Stimulated activated CD4-positive, alpha-beta T cell treated with anti-CD3 and anti-CD28 coated beads, Interleukin-1b, Interleukin-23, amount 100 ng/mL, for 48 hours (primary cell): ENCODE measurements at regions not wholly inside any gene's neighbourhood (a gene's known extent, or its start where the extent isn't known, plus 50 kb on each side); places are given as distances from the start of the nearest gene placed in this dataset.

ENCODE experiments used
- DNase-seq: peaks from one replicate; pipeline ENCODE4 v3.0.0-alpha.2; 2020

DNA sequence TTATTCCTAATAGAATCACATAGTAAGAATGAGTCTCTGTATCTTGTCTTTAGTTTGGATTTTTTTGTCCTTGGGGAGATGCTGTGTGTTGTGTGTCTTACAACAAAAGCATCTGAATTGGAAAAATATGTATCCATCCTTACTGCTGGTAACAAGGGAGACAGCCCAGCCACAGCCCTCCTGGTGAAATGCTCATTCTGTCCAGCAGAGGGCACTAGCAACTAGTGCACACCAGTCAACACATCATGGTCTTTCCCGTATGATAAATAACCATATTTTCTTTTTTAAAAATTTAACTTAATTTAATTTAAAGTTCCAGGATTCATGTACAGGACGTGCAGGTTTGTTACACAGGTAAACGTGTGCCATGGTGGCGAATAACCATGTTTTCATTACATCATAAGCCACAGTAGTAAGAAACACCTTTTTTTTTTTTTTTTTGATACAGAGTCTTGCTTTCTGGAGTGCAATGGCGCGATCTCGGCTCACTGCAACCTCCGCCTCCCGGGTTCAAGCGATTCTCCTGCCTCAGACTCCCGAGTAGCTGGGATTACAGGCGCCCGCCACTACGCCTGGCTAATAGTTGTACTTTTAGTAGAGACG is 245.1 kb downstream of the PTBP2 start:
- peak; percentile 62 for DNase-seq

DNA sequence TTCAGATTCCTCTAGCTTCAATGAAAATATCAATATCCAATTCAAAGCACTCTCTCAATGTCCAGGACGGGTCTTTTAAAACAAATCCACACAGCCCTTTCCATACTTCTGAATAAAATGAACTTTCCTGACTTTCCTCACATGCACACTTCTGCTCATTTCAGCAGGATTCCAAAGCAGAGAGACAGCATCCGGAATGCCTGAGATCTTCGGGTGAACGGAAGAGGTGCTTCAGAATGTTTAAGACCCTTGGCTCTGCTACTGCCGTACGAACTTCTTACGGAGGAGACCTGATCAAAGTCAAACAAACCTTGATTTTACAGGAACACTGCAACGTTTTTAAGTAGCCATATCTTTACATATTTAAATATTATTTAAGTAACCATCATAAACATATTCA is 245.7 kb downstream of the PTBP2 start:
- no peak for DNase-seq

DNA sequence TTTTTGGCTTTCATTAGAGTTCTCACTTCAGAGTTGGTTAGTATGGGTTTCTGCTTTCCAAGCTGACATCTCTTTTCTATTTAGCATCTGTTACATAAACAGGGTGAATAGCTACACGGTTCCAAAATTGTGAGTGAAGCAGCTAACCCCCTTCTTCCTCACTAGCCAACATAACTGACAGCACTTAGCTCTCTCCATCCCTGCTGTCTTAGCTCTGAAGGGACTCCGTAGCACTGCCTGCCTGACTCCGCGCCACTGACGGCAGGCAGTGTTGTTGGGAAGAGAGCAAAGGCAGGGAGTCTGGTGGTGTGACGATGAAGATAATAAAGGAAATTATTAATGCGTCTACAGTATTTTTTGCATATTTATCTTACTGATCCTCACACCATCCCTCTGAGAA is 247.0 kb downstream of the PTBP2 start:
- no peak for DNase-seq

DNA sequence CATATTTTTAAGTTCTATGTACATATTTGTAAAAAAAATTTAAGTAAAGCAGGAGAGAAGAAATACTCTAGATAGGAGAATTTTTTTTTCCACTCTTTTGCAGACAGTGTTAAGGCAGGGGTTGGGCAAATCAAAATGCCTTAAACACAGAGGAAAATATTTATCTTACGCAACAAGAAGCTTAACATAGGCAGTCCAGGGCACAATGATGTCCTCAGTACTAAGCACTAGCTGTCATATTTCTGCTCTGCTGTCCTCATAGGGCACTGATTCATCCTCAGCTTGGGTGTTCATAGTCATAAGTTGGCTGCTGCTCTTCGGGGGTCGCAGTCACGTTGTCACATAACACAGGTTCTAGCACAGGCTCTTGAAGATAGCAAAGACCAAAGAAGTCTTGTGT is 247.4 kb downstream of the PTBP2 start:
- no peak for DNase-seq

DNA sequence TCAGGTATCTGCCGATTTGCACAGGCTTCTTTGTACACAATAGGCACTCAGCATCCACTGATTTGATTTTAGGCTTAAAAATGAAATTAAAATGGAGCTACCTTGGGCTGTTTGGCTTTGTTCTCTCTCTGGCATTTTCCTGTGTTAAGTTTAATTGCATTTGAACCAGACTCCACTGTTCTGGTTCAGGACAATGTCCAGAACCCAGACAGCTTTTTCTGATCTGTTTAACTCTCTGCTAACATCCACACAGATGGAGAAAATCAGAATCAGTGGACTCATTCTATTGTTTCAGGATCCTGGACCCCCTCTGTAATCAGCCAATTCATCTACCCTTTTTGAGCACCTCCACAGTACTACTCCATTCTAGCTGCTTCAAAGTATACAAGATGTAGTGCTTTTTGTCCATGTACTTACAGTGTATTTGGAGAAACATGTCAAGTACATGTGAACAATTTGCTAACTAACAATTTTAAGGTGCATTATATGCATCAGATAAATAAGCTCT is 248.1 kb downstream of the PTBP2 start:
- DNase-seq: no peak

DNA sequence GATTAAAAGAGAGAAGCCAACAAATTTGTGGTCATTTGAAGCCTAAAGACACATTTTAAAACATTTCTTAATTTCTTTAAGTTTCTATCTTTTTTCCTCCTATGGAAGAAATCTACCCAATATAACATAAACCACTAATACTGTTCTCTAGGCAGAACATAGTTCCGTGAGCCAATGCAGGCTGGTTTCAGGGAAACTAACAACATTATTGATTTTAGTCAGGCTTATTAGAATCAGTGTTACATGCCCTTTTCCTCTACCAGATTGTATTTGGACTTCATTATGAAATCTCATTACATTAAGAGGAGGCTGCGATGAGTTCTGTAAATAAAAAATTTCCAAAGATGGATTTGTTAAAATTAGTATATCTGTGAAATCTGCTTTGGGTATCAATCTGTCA is 249.9 kb downstream of the PTBP2 start:
- DNase-seq: no peak

DNA sequence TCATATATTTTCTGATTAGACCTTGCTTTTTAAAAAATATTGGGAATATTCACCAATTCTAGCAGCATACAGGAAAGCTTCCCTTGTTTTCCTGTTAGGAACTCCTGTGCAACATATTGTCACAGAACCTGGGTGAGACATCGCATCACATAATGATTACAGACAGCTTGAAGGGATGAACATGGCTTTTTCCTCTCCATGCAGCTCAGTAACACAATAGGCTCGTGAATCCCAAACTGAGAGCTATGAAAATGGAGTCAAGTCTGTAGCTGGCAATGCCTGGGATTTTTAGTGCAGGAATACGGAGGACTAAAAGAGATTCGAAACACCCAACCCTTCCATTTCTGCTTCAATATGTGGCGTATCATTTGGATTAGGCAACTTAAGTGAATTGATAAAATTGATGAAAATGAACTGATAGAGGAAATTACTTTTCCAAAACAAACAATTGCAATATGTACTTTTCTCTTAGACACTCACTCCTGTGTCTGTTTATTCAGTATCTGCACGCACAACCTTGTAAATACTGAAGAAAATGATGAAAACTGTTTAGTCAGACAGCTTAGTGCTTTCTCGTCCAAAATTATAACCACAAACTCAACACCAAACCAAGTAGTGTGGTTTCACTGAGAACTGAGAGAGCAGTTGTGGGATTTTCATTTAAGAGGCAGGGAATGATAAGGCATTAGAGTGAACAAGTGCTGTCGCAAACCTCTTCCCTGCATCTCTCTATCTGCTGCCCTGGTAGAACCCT is 250.4 kb downstream of the PTBP2 start:
- DNase-seq: no peak

DNA sequence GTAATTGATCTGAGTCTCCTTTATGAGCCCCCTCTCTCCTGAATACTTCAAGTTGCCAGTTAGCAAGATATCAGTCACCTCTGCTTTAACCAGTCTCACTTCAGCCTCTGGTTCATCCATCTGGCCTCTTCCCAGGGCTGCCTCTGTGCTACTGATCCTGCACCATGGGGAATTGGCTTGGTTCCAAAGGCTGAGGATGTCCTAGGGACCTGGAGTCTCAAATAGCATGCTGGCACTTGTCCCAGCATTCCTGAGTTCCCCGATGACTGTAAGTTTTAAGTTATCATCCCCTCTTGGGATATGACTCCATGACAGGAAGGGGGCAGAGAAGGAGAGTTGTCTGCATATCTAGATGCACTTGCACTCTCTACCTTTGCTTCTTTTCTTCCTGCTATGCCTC is 252.0 kb downstream of the PTBP2 start:
- no peak for DNase-seq

DNA sequence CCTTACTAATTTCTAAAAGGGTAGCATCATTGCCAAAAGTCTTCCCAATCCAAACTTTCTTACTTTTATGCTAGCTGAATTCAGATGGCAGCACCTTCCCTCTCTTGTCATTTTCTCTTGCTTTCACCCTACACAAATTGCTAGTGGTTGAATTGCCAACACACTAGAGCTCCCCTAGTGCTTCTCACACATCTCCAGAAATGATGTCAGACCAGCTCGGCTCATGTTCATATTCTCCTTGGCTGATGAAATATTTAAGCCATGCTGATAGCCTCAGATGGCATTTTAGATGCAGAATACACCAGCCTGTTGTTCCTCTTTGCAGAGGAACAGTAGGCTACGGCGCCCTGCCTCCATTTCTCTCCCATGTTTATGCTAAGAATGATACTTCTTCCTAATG is 256.9 kb downstream of the PTBP2 start:
- DNase-seq: no peak

DNA sequence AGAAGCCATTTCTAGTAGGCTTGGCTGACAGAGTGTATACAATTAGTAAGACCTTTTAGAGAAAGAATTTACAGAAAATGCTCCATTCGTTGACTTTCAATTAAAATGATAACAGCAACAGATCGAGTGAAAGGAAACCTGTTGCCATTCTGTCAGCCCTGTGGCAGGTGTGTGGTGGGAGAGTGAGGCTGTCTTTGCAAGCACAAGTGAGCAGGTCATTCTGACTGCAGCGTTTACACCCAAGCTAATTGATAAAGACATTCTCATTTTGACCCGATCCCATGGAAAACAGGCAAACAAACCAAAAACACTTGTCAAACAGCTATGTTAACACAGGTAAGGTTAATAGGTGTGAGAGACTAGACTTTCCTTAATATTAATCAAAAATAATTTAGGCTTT is 257.3 kb downstream of the PTBP2 start:
- DNase-seq: no peak

DNA sequence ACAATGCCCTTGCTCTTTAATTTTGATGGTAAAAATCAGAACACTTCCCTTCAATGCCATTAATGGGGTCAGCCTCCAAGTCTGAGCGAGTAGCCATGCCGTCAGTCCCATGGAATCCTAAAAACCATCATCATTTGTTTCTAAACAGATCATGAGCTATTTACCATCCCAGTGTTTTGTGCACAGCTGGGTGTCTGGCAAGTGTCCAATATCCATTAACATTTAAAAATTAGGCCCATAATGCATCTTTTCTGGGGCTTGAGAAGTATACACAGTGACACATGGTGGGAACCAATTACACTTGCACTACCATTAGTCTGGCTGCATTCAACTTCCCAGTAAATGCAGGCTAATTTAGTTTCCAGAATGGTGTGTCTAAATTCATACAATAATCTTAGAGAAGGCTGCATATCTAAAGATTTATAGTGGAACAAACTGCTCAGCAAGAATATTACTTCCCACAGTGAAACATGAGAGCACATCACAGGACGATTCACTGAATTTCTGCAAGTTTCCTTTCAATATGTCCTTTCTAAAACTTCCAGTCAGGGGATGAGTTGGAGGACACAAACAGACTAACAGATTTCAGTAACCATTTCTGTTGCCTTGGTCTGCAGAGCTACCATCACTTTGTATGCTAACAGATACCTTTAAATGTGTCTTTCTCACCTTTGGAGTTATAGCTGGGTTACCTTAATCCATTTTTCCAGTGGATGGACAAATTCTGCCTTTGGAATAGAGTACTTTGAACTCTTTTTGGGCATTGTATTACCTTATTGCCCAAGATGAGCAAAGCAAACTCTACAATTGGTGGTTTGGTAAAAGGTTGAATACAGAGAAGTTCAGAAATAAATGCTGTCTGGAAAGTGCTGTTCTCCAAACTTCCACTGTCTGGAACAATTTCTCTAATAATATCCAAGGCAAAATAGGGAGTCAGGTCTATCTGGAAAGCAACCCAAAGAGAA is 258.0 kb downstream of the PTBP2 start:
- no peak for DNase-seq

DNA sequence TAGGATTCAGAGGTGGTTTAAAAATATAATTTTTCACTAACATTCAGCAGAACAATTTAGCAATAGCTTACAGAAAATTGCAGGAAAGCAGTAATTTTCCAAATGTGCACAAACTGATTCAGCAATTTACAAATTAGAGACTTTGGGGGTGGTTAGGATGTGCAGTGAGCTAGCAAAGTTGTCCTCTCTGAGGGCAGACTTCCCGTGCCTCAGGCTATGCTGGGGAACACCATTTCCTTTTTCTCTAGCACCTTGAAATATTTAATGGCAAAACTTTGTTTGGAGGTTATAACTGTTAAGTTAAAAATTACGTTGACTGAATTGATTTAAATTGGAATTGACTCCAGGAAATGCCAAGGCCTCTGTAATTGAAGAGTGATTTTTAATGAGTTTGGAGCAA is 258.9 kb downstream of the PTBP2 start:
- no peak for DNase-seq

DNA sequence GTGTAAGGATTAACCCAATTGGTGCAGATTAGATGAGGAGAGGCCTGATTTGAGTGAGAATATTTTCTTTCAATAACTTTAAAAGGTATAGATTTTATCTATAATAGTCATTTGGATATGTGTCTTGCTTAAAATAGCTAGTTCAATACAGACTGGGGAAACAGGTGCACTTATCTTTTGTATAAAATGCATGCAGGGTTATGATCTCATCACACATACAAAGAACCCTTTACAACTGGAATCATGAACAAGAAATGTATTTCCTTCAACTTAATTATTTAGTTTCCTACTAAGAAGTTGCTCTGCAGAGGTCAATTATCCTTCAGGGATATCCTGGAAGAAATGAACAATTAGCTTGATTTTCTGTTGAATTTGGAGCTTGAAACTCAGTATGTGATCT is 259.6 kb downstream of the PTBP2 start:
- DNase-seq: no peak

DNA sequence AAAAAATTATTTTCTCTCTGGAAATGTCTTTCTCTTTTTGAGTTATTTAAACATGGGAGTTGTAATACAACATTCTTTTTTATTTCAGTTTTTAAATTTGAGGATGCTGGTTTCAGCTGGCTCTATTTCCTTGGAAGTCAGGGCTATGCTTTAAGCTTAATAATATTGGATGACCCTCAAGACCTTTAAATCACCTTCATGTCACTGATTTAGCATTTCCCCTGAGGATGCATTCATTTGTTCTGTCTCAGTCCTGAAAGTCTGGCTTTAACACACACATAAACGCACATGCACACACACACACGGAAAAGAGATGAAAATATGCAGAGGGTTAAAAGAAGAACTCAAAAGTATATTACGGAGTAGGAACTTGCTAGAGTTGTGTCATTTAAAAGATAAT is 260.5 kb downstream of the PTBP2 start:
- no peak for DNase-seq

DNA sequence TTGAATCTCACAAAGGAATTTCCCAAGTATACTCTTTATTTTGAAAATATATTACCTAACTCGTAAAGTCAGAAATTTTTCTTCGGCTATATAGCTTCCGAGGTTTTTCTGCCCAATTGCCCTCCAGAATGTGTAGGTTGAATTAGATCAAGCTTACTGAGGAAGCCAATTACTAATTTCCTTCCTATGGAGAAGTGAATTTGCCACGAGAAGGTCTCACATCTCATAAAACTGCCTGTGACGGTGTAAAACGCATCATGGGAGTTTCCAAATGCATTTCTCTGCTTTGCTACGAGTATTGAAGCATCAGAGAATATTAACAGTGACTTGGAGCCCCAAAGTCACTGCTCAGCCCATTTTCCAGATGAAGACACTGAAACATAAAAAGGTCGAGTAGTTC is 262.3 kb downstream of the PTBP2 start:
- DNase-seq: no peak

DNA sequence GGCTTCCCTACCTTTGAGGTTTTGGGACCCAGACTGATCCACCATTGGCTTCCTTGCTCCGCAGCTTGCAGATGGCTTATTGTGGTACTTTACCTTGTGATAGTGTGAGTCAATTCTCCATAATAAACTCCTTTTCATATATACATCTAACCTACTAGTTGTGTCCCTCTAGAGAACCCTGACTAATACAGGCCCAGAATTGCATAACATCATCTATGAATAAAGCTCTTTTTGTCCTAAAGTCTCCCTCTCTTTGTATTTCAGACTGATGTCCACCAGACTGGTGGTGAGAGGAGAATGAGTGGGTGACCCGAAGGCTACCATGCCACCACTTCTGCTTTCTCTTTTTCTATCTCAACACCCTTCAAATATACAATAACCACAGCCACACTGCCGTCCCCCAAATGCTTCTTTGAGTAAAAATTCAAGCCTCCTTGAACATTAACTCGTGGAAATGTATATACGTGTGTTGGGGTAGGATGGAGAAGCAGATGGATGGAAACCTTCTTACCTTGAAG is 265.7 kb downstream of the PTBP2 start:
- no peak for DNase-seq

DNA sequence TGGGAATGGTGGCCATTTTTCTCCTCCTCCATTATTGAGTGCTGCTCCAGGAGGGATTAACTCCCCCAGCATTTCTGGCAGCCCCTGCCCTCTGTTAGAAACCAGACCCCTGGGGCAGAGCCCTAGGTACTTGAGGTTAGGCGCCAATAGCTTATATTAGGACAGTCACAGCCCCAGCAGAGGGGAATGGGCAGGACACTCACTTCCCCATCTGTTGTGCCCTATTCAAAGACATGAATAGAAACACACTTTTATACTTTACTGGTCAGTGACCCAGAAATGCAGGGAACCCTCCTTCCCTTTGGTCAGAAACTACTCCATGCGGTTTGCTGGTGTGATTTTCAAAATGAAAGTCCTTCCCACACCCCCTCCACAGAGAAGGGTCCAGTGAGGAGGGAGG is 267.7 kb downstream of the PTBP2 start:
- DNase-seq: no peak

DNA sequence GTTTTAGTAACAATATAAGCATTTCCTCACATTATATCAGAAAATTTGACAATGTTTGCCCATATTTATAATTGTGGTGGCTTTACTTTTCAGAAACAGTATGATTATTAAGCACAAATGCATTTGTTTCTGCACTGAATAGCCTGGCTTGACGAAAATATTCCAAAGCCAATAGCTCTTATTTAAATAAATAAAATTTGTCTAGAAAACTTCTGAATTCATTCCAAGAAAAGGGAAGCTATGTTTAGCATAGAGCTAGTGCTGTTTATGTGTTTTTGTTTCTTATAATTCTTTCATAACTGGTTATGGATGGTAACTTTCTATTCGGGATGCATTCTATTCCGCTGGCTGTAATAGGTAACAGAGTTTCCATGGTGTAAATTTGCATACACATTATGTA is 268.6 kb downstream of the PTBP2 start:
- no peak for DNase-seq

DNA sequence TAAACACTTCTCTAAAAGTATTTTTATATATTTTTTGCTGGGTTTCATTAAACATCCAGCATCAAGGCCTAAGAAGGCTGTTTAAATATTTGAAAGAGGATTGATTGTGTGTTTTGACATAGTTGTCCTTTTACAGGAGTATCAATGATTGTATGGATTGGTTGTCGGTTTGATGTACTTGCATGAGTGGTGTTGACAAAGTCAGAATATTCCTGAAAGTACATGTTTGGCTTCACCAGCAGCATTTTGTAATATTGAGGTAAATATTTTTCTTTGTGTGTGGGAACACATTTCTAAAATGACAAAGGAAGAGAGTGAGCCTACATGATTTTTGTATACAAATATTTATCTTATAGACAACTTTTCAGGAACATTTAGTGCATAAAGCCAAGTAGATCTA is 269.7 kb downstream of the PTBP2 start:
- DNase-seq: no peak

DNA sequence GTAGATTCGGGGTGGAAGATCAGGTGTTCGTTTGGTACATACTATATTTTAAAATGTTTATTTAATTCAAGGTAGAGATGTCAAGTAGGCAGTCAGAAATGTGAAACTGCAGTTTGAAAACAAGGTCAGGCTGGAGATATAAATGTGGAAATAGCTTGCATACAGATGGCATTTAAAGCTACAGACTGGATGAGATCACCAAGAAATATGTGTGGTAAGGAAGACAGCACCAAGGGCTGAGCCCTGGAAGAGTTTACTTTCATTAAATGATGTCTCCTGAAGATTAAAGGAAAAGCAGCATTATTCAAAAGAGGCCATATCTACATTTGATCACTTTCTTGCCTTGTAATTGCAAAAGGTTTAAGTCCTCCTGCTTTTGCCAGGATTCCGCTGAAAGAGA is 271.3 kb downstream of the PTBP2 start:
- DNase-seq: no peak

DNA sequence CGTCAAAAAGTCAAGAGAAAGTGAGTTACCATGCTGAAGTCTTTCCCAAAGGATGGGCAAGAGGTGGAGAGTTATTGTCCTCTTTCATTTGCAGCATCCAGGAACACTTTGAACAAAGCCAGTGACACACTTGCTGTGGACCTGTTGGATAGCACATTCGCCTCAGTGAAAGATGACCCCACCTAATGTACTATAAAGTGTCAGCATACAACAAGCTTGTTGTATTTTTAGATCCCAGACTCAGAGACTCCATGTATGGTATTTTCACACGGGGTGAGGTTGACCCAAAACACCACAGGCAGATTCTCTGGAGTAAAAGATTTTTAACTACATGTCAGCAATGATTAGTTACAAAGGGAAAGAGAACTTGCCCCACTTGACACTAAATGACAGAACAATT is 273.8 kb downstream of the PTBP2 start:
- DNase-seq: no peak

DNA sequence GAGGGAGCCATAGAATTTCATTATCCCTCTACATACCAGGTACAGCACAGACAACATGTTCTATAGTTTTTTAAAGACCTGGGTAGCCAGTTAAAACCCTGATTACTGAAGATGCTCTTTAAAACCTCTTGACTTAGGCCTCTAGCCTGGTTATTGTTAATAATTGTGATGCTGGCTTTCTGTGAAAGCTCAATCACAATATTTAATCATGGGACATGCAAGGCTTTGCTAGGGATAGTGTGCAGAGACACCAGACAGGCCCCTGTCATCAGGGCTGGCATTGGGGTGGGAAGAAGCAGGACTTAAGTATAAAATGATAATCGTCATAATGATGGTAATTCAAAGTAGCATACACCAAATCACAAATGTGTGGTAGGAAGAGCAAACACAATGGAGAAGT is 274.4 kb downstream of the PTBP2 start:
- no peak for DNase-seq

DNA sequence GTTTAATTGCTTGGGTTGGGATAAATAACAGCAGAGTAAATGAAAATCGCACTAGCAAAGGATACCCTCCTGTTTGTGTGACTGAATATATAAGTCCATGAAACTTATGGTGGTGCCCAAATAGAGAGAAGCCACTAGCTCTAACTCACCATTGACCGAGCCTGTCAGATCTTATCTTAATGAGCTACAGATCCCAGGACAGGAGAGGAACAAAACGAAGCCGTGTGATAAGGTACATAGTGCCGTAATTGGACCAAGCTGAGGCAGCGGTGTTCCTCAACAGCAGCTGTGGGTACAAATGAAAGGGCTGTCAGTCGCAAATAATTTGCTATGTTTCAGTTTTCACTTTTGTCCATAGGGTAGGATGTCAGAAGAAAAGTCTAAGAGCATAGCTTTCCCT is 276.1 kb downstream of the PTBP2 start:
- no peak for DNase-seq

DNA sequence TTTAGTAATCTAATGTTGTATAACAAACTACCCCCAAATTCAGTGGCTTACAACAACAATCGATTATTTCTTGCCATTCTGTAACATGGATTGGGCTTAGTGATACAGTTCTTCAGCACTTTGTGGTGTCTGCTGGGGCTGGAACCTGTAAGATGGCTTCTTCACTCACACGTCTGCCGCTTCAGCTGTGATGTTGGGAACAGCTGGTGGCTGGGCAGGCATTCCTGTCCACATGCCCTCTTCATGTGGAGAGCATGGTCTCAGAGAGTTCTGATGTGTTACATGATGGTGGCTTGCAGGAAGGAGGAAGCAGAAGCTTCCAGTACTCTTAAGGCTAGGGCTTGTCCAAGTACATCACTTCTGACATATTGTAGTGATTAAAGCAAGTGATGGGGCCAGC is 276.9 kb downstream of the PTBP2 start:
- no peak for DNase-seq
